BLaER1 treated with 17β-estradiol and CSF1 and Interleukin-3, amounts not matched to agents 10 nM and 100 nM (cell line): ENCODE measurements at regions not wholly inside any gene's neighbourhood (a gene's known extent, or its start where the extent isn't known, plus 50 kb on each side); places are given as distances from the start of the nearest gene placed in this dataset.

Experiments
- H3K27ac ChIP-seq, 11 experiments: shearing (Covaris generic); formaldehyde crosslinking; 2 replicates each; pipeline ENCODE4 v1.8.1; 2022
- H3K27me3 ChIP-seq, 11 experiments: shearing (Covaris generic); formaldehyde crosslinking; 2 replicates each; pipeline ENCODE4 v1.8.1; 2022
- H3K36me3 ChIP-seq, 11 experiments: shearing (Covaris generic); formaldehyde crosslinking; 2 replicates each; pipeline ENCODE4 v1.8.1; 2022
- H3K4me1 ChIP-seq, 10 experiments: shearing (Covaris generic); formaldehyde crosslinking; 2 replicates each; pipeline ENCODE4 v1.8.1; 2022
- H3K4me2 ChIP-seq, 11 experiments: shearing (Covaris generic); formaldehyde crosslinking; 2 replicates each; pipeline ENCODE4 v1.8.1; 2022
- H3K4me3 ChIP-seq, 10 experiments: shearing (Covaris generic); formaldehyde crosslinking; 2 replicates each; pipeline ENCODE4 v1.8.1; 2022
- H3K9ac ChIP-seq, 11 experiments: shearing (Covaris generic); formaldehyde crosslinking; 2 replicates each; pipeline ENCODE4 v1.8.1; 2022
- H3K9me3 ChIP-seq, 11 experiments: shearing (Covaris generic); formaldehyde crosslinking; replicated peaks in 1 of 11; 2 replicates each; pipeline ENCODE4 v1.8.1; 2022
- H4K20me1 ChIP-seq, 11 experiments: shearing (Covaris generic); formaldehyde crosslinking; 2 replicates each; pipeline ENCODE4 v1.8.1; 2022
- Cebpa-rat ChIP-seq, 11 experiments: shearing (Covaris generic); IDR thresholded peaks; 2 replicates each; pipeline ENCODE4 v1.8.1; 2022

DNA sequence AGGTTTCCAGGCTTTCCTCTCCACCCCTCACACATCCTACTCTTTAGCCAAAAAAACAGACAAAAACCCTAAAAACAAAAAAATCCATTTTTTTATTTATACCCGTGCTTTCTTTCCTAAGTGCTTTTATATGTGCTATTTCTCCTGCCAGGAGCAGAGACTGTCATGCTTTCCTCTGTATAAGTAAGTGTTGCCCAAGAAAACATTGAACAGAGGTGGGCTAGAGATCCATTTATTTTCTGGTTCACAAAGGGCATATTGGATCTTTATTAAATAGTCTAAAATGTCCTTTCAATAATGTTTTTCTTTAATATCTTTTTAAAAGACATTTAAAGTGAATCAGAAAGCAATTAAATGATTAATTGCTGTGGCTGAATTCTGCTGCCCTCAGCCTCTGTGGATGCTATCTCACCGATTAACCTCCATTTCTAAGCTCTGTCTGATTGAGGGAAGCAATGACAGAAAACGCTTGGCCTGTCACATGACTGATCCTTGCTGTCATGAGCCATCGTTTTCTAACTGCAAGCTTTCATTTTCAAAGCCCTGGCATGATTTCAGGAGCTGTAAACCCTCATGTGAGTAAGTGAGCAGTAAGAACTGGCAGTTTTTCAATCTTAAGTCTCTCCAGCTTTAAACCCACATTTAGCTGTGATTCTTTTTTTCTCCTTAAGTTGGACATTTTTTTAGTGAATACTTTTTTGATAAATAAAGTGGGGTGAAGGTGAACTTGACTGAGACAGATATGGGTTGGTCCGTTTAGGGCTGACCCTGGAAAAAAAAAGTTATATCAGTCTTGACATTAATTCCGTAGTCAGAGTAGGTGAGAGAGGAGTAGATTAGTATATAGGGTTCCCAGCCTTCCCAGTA is 180.7 kb upstream of the PGRMC2 start:
- H3K9me3 ChIP-seq: no peaks in the 10 kb centered on the region
- H3K27ac ChIP-seq: no peak overlapping the region
- TF ChIP-seq Cebpa-rat (IDR thresholded peaks at IDR 0.05): no peak
- H3K4me2 ChIP-seq: no peak overlapping the region
- H4K20me1 ChIP-seq: no peaks in the 10 kb centered on the region
- no peak overlapping the region for H3K9ac ChIP-seq
- H3K27me3 ChIP-seq: no peaks in the 10 kb centered on the region
- no peak overlapping the region for H3K4me3 ChIP-seq
- H3K36me3 ChIP-seq: no peaks in the 10 kb centered on the region
- H3K4me1 ChIP-seq: peaks cover 0 to 22% (median 3%) of the 10 kb centered on the region in 10 experiments; a peak in 8 of 20 replicates

GRCh38 chr4:128465523-128465922 is 177.9 kb upstream of the PGRMC2 start:
- Histone ChIP-seq H3K4me3 (no peak overlapping the region), H4K20me1 (no peaks in the 10 kb centered on the region)
- no peak for TF ChIP-seq Cebpa-rat (IDR thresholded peaks at IDR 0.05)

GRCh38 chr4:128463006-128463405 is 175.4 kb upstream of the PGRMC2 start:
- no peak overlapping the region for H3K4me3 ChIP-seq
- no peak overlapping the region for H3K27ac ChIP-seq
- H3K27me3 ChIP-seq: no peaks in the 10 kb centered on the region
- no peak overlapping the region for H3K4me2 ChIP-seq
- TF ChIP-seq Cebpa-rat (IDR thresholded peaks at IDR 0.05): no peak
- no peak overlapping the region for H3K9ac ChIP-seq
- H3K36me3 ChIP-seq: no peaks in the 10 kb centered on the region
- H3K9me3 ChIP-seq: no peaks in the 10 kb centered on the region
- H3K4me1 ChIP-seq: no peaks in the 10 kb centered on the region
- H4K20me1 ChIP-seq: no peaks in the 10 kb centered on the region

More at GRCh38 chr4:128465523-128465922, 177.9 kb upstream of the PGRMC2 start:
- Histone ChIP-seq H3K36me3 (no peaks in the 10 kb centered on the region), H3K27me3 (no peaks in the 10 kb centered on the region), H3K9ac (no peak overlapping the region), H3K27ac (no peak overlapping the region), H3K4me2 (no peak overlapping the region), H3K4me1 (peaks cover 0 to 7% (median under 1%) of the 10 kb centered on the region in 10 experiments; a peak in 8 of 20 replicates), H3K9me3 (no peaks in the 10 kb centered on the region)

DNA sequence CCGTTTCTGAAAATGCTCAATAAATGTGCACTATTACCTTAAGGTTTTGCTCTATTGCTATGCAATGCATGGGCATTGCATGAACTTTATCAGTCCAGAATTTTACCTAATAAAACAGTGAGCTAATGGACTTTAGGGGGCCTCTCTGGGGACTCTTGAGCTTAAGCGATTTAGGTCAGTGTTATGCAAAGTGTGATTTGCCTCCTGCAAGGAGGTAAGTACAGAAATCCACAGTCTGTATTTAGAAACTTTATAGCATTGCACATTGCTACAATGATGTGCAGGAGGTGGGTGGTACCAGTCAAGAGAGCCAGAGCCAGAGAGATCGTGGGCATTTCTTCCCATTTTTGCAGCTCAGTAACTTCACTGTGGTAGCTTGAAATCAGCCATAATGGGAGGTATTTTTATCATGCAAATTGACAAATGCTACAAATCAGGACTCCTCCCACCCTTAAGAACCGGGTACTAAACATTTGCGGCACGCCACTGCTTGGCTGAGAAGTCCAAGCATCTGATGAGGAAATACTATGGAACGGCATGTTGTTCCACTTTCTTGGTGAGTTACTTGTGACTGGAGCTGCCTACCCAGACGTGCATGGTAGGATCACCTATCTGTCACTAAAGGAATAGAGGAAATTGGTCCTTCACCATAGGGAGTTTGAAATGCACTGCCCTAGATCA is 174.6 kb upstream of the PGRMC2 start:
- Histone ChIP-seq H4K20me1 (no peaks in the 10 kb centered on the region), H3K27ac (no peak overlapping the region), H3K27me3 (no peaks in the 10 kb centered on the region), H3K4me2 (no peak overlapping the region), H3K9me3 (no peaks in the 10 kb centered on the region), H3K36me3 (no peaks in the 10 kb centered on the region), H3K4me1 (peaks cover 0 to 3% (median 0%) of the 10 kb centered on the region in 10 experiments; a peak in 1 of 20 replicates), H3K4me3 (no peak overlapping the region), H3K9ac (no peak overlapping the region)
- no peak for TF ChIP-seq Cebpa-rat (IDR thresholded peaks at IDR 0.05)

- Histone ChIP-seq H3K27me3 (no peaks in the 10 kb centered on the region), H3K4me3 (no peak overlapping the region), H3K4me2 (no peak overlapping the region), H3K27ac (no peak overlapping the region), H3K4me1 (peaks cover 0 to 5% (median 0%) of the 10 kb centered on the region in 10 experiments; a peak in 1 of 20 replicates), H3K9me3 (no peaks in the 10 kb centered on the region), H4K20me1 (no peaks in the 10 kb centered on the region), H3K36me3 (no peaks in the 10 kb centered on the region), H3K9ac (no peak overlapping the region)
- TF ChIP-seq Cebpa-rat (IDR thresholded peaks at IDR 0.05): no peak
These were observed 173.9 kb upstream of the PGRMC2 start for GRCh38 chr4:128461291-128462102.

DNA sequence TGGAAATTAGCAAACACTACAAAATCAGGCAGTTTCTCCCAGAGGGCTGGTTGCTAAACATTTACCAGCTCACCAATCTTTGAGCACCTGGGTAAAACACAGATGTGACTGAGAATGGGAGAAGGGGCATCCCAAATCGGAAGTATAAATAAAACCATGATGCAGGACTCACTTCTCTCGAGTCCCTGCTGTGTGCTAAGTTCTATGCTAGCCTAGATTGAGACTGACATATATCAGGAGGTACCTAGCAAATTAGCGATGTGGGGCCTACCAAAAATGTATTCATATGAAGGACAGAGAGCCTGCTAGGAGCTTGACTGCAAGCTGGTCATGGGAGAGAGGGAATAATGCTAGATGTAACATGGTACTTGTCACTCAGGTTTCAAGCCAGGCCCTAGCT is 171.9 kb upstream of the PGRMC2 start:
- Histone ChIP-seq H3K9me3 (no peaks in the 10 kb centered on the region), H3K27me3 (no peaks in the 10 kb centered on the region), H3K4me2 (no peak overlapping the region), H3K36me3 (no peaks in the 10 kb centered on the region), H3K4me3 (no peak overlapping the region), H4K20me1 (no peaks in the 10 kb centered on the region), H3K9ac (no peak overlapping the region), H3K27ac (no peak overlapping the region), H3K4me1 (peaks cover 6 to 16% (median 12%) of the 10 kb centered on the region in 10 experiments; a peak in 19 of 20 replicates)
- TF ChIP-seq Cebpa-rat (IDR thresholded peaks at IDR 0.05): no peak

DNA sequence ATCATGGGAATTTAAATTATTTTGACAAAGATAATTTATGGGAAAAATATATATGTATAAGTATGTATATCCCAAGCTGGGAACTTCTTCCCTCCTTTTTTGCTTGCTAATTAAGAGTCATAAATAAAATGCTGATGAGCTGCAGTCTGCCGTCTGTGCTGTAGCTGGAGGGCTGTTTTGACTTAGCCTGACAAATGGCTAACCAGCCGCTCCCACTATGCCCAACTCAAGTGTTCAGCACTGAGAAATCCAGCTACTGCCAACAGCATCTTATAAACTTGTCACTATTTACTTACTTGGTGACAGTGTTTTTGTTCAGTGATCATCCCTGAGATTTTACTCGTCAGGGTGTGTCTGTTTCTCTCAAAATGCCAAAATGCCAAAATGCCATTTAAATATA is 171.2 kb upstream of the PGRMC2 start:
- TF ChIP-seq Cebpa-rat (IDR thresholded peaks at IDR 0.05): no peak
- no peak overlapping the region for H3K9ac ChIP-seq
- no peak overlapping the region for H3K4me3 ChIP-seq
- H4K20me1 ChIP-seq: no peaks in the 10 kb centered on the region
- H3K4me1 ChIP-seq: peaks cover 10 to 22% (median 20%) of the 10 kb centered on the region in 10 experiments
- H3K27me3 ChIP-seq: no peaks in the 10 kb centered on the region
- H3K36me3 ChIP-seq: no peaks in the 10 kb centered on the region
- no peak overlapping the region for H3K27ac ChIP-seq
- no peak overlapping the region for H3K4me2 ChIP-seq
- no peaks in the 10 kb centered on the region for H3K9me3 ChIP-seq

DNA sequence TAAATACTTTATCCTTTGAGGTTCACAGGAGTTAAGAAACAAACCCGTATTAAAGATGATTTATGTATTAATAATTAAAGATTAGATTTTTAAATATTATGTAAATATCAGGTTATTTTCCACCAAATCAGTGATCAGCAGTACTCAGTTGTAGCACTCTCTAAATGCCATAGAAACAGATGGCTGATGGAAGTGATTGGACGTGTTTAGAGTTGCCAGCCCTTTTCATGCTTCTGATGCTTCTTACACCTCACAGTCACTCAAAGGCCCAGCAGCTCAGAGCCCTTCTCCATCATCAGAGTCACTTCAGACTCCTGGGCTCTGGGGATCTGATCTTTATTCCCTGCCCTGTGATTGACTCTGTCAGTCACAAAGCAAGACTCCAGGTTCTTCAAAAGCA is 170.1 kb upstream of the PGRMC2 start:
- Histone ChIP-seq H3K27ac (no peak overlapping the region), H3K27me3 (no peaks in the 10 kb centered on the region), H3K9me3 (no peaks in the 10 kb centered on the region), H3K36me3 (no peaks in the 10 kb centered on the region), H3K4me1 (peaks cover 10 to 33% (median 24%) of the 10 kb centered on the region in 10 experiments), H3K4me2 (no peak overlapping the region), H4K20me1 (no peaks in the 10 kb centered on the region), H3K9ac (no peak overlapping the region), H3K4me3 (no peak overlapping the region)
- no peak for TF ChIP-seq Cebpa-rat (IDR thresholded peaks at IDR 0.05)

GRCh38 chr4:128456171-128456570 is 168.6 kb upstream of the PGRMC2 start:
- Histone ChIP-seq H3K4me2 (no peak overlapping the region), H3K27ac (no peak overlapping the region)

More at GRCh38 chr4:128456171-128456570, 168.6 kb upstream of the PGRMC2 start:
- Histone ChIP-seq H3K36me3 (no peaks in the 10 kb centered on the region), H3K9ac (no peak overlapping the region), H4K20me1 (no peaks in the 10 kb centered on the region), H3K4me3 (no peak overlapping the region), H3K4me1 (peaks cover 10 to 37% (median 24%) of the 10 kb centered on the region in 10 experiments), H3K27me3 (no peaks in the 10 kb centered on the region), H3K9me3 (no peaks in the 10 kb centered on the region)
- TF ChIP-seq Cebpa-rat (IDR thresholded peaks at IDR 0.05): no peak
